GM19468 (cell line): ENCODE measurements at regions not wholly inside any gene's neighbourhood (a gene's known extent, or its start where the extent isn't known, plus 50 kb on each side); places are given as distances from the start of the nearest gene placed in this dataset.

Experiments used
- ATAC-seq: cut with Tn5 transposase; IDR thresholded peaks from one replicate; pipeline ENCODE4 v1.9.1; 2021; ENCODE audit warnings: mild to moderate bottlenecking, moderate library complexity, moderate number of reproducible peaks; ENCODE audit not compliant: unreplicated experiment; ENCODE audit errors: extremely low read depth

GRCh38 chr10:81082621-81083376 is 545.1 kb downstream of the SH2D4B start:
- ATAC-seq: no peak

- ATAC-seq: no peak
Observed at GRCh38 chr10:81093056-81093455, 555.4 kb downstream of the SH2D4B start.

GRCh38 chr10:81095238-81095637 is 557.5 kb downstream of the SH2D4B start:
- ATAC-seq: no peak

- no peak for ATAC-seq
Observed at GRCh38 chr10:81096558-81096957, 558.9 kb downstream of the SH2D4B start.

GRCh38 chr10:81101062-81101461 is 563.4 kb downstream of the SH2D4B start:
- no peak for ATAC-seq

- ATAC-seq: no peak
Observed at GRCh38 chr10:81104494-81104893, 566.8 kb downstream of the SH2D4B start.

GRCh38 chr10:81108516-81109199 is 571.0 kb downstream of the SH2D4B start:
- ATAC-seq: peak; percentile 54

GRCh38 chr10:81109200-81109752 is 571.6 kb downstream of the SH2D4B start:
- peak; percentile 5 for ATAC-seq

GRCh38 chr10:81116201-81116600 is 578.5 kb downstream of the SH2D4B start:
- no peak for ATAC-seq

GRCh38 chr10:81116990-81117389 is 579.3 kb downstream of the SH2D4B start:
- ATAC-seq: no peak

- ATAC-seq: no peak
Observed at GRCh38 chr10:81127931-81128330, 590.2 kb downstream of the SH2D4B start.

GRCh38 chr10:81130014-81130413 is 592.3 kb downstream of the SH2D4B start:
- ATAC-seq: no peak

GRCh38 chr10:81135851-81136250 is 598.1 kb downstream of the SH2D4B start:
- peak; percentile 87 for ATAC-seq

GRCh38 chr10:81136261-81136660 is 598.6 kb downstream of the SH2D4B start:
- no peak for ATAC-seq

- ATAC-seq: no peak
Observed at GRCh38 chr10:81145975-81146374, 608.3 kb downstream of the SH2D4B start.

- no peak for ATAC-seq
Observed at GRCh38 chr10:81146436-81146835, 608.7 kb downstream of the SH2D4B start.

GRCh38 chr10:81152656-81153055 is 615.0 kb downstream of the SH2D4B start:
- ATAC-seq: no peak

GRCh38 chr10:81157681-81158080 is 620.0 kb downstream of the SH2D4B start:
- ATAC-seq: no peak

GRCh38 chr10:81177651-81178244 is 640.0 kb downstream of the SH2D4B start:
- no peak for ATAC-seq

GRCh38 chr10:81179324-81179723 is 641.6 kb downstream of the SH2D4B start:
- no peak for ATAC-seq
